Activated CD4-positive, alpha-beta memory T cell treated with anti-CD3 and anti-CD28 coated beads, Interleukin-2, amount 10 ng/mL, durations not matched to agents 7 days and 5 days (primary cell): ENCODE measurements at regions not wholly inside any gene's neighbourhood (a gene's known extent, or its start where the extent isn't known, plus 50 kb on each side); places are given as distances from the start of the nearest gene placed in this dataset.
"Not testable (repeated sequence)": the region's sequence is repeated elsewhere in the genome, so short reads cannot be mapped to it uniquely, and the experiment has no call there.

Experiments
- CTCF ChIA-PET: fragments of 350-600 bp; sonication (Branson Sonifier 250); formaldehyde crosslinking; loops from one replicate; lab custom pipeline; 2021; ENCODE audit warnings: antibody characterized with exemption, inconsistent platforms; lab: Charles Lee
- POLR2A ChIA-PET: fragments of 350-600 bp; sonication (Branson Sonifier 250); formaldehyde crosslinking; loops from one replicate; lab custom pipeline; 2021; ENCODE audit warnings: antibody characterized with exemption; lab: Charles Lee
- DNase-seq: peaks from one replicate; pipeline ENCODE4 v3.0.0-alpha.2; 2020
- H3K27ac Mint-ChIP-seq: one replicate; pipeline ENCODE4 v1.8.0; 2021; ENCODE audit warnings: mild to moderate bottlenecking, mixed read lengths
- H3K27me3 Mint-ChIP-seq: one replicate; pipeline ENCODE4 v1.8.0; 2021; ENCODE audit warnings: mixed read lengths
- H3K36me3 Mint-ChIP-seq: one replicate; pipeline ENCODE4 v1.8.0; 2021; ENCODE audit warnings: low read depth, mixed read lengths
- H3K4me1 Mint-ChIP-seq: one replicate; pipeline ENCODE4 v1.8.0; 2021; ENCODE audit warnings: mixed read lengths
- H3K4me3 Mint-ChIP-seq: one replicate; pipeline ENCODE4 v1.8.0; 2021; ENCODE audit warnings: mild to moderate bottlenecking, mixed read lengths
- H3K9me3 Mint-ChIP-seq: one replicate; pipeline ENCODE4 v1.8.0; 2021; ENCODE audit warnings: mixed read lengths

- CTCF ChIA-PET, result no interaction called here
These were observed 269.3 kb downstream of the PCDH7 start for GRCh38 chr4:30989508-30989907.

GRCh38 chr4:30996841-30997240 lies 276.7 kb downstream of the PCDH7 start:
- Mint-ChIP-seq H3K27me3 (no peaks in the 10 kb centered on the region), H3K4me1 (no peaks in the 10 kb centered on the region), H3K36me3 (no peaks in the 10 kb centered on the region), H3K4me3 (no peak overlapping the region), H3K9me3 (peaks cover 11% of the 10 kb centered on the region), H3K27ac (no peak overlapping the region)
- no peak for DNase-seq
- ChIA-PET CTCF (no interaction called here), POLR2A (no interaction called here)

More at GRCh38 chr4:30989508-30989907, 269.3 kb downstream of the PCDH7 start:
- peaks cover 6% of the 10 kb centered on the region for H3K9me3 Mint-ChIP-seq
- no peak overlapping the region for H3K27ac Mint-ChIP-seq
- no peaks in the 10 kb centered on the region for H3K27me3 Mint-ChIP-seq
- H3K36me3 Mint-ChIP-seq, result no peaks in the 10 kb centered on the region
- H3K4me3 Mint-ChIP-seq, result no peak overlapping the region
- H3K4me1 Mint-ChIP-seq, result no peaks in the 10 kb centered on the region
- POLR2A ChIA-PET, result no interaction called here
- no peak for DNase-seq

- POLR2A ChIA-PET, result no interaction called here
- Mint-ChIP-seq H3K4me3 (no peak overlapping the region), H3K9me3 (peaks cover 6% of the 10 kb centered on the region), H3K4me1 (no peaks in the 10 kb centered on the region), H3K36me3 (no peaks in the 10 kb centered on the region), H3K27me3 (no peaks in the 10 kb centered on the region), H3K27ac (no peak overlapping the region)
- no peak for DNase-seq
- CTCF ChIA-PET, result no interaction called here
These were observed 284.9 kb downstream of the PCDH7 start for GRCh38 chr4:31005037-31005436.

GRCh38 chr4:31007858-31008257 lies 287.7 kb downstream of the PCDH7 start:
- H3K36me3 Mint-ChIP-seq, result no peaks in the 10 kb centered on the region
- POLR2A ChIA-PET, result no interaction called here
- CTCF ChIA-PET, result interaction anchor here (0.6 kb wide), 1 partner anchor 15 kb away, joined by 3 read pairs; no protein-coding TSS in a partner anchor

GRCh38 chr4:31009926-31010325 lies 289.8 kb downstream of the PCDH7 start:
- Mint-ChIP-seq H3K27ac (no peak overlapping the region), H3K27me3 (no peaks in the 10 kb centered on the region)
- CTCF ChIA-PET, result no interaction called here

More at GRCh38 chr4:31007858-31008257, 287.7 kb downstream of the PCDH7 start:
- Mint-ChIP-seq H3K9me3 (peaks cover 6% of the 10 kb centered on the region), H3K27ac (no peak overlapping the region), H3K4me3 (no peak overlapping the region), H3K4me1 (no peaks in the 10 kb centered on the region), H3K27me3 (no peaks in the 10 kb centered on the region)
- DNase-seq, result no peak

GRCh38 chr4:31015123-31015522 lies 295.0 kb downstream of the PCDH7 start:
- H3K4me3 Mint-ChIP-seq, result no peak overlapping the region
- CTCF ChIA-PET, result no interaction called here

More at GRCh38 chr4:31009926-31010325, 289.8 kb downstream of the PCDH7 start:
- H3K9me3 Mint-ChIP-seq, result no peaks in the 10 kb centered on the region
- H3K4me3 Mint-ChIP-seq, result no peak overlapping the region
- POLR2A ChIA-PET, result no interaction called here
- H3K4me1 Mint-ChIP-seq, result no peaks in the 10 kb centered on the region
- no peak for DNase-seq
- no peaks in the 10 kb centered on the region for H3K36me3 Mint-ChIP-seq

GRCh38 chr4:31016322-31017061 lies 296.3 kb downstream of the PCDH7 start:
- peaks cover 4% of the 10 kb centered on the region for H3K9me3 Mint-ChIP-seq
- no peak overlapping the region for H3K4me3 Mint-ChIP-seq
- H3K27ac Mint-ChIP-seq, result no peak overlapping the region
- H3K4me1 Mint-ChIP-seq, result no peaks in the 10 kb centered on the region
- H3K27me3 Mint-ChIP-seq, result no peaks in the 10 kb centered on the region
- POLR2A ChIA-PET, result no interaction called here
- no peaks in the 10 kb centered on the region for H3K36me3 Mint-ChIP-seq
- no peak for DNase-seq
- CTCF ChIA-PET, result no interaction called here

More at GRCh38 chr4:31015123-31015522, 295.0 kb downstream of the PCDH7 start:
- Mint-ChIP-seq H3K9me3 (no peaks in the 10 kb centered on the region), H3K27me3 (no peaks in the 10 kb centered on the region), H3K27ac (no peak overlapping the region), H3K36me3 (no peaks in the 10 kb centered on the region), H3K4me1 (no peaks in the 10 kb centered on the region)
- DNase-seq, result no peak
- POLR2A ChIA-PET, result no interaction called here

- Mint-ChIP-seq H3K27me3 (no peaks in the 10 kb centered on the region), H3K4me3 (no peak overlapping the region), H3K27ac (no peak overlapping the region), H3K36me3 (no peaks in the 10 kb centered on the region), H3K4me1 (no peaks in the 10 kb centered on the region), H3K9me3 (peaks cover 11% of the 10 kb centered on the region)
- DNase-seq, result no peak
- ChIA-PET CTCF (no interaction called here), POLR2A (no interaction called here)
These were observed 300.2 kb downstream of the PCDH7 start for GRCh38 chr4:31020363-31020762.

GRCh38 chr4:31021008-31021407 lies 300.8 kb downstream of the PCDH7 start:
- Mint-ChIP-seq H3K4me3 (no peak overlapping the region), H3K36me3 (no peaks in the 10 kb centered on the region), H3K27me3 (no peaks in the 10 kb centered on the region), H3K9me3 (peaks cover 11% of the 10 kb centered on the region), H3K4me1 (no peaks in the 10 kb centered on the region), H3K27ac (no peak overlapping the region)
- POLR2A ChIA-PET, result no interaction called here
- DNase-seq, result no peak
- CTCF ChIA-PET, result no interaction called here

- ChIA-PET CTCF (no interaction called here), POLR2A (no interaction called here)
- Mint-ChIP-seq H3K4me1 (no peaks in the 10 kb centered on the region), H3K27ac (no peak overlapping the region), H3K27me3 (no peaks in the 10 kb centered on the region), H3K4me3 (no peak overlapping the region), H3K36me3 (no peaks in the 10 kb centered on the region), H3K9me3 (peaks cover 11% of the 10 kb centered on the region)
- no peak for DNase-seq
These were observed 302.5 kb downstream of the PCDH7 start for GRCh38 chr4:31022702-31023101.

- POLR2A ChIA-PET, result no interaction called here
- Mint-ChIP-seq H3K27ac (no peak overlapping the region), H3K36me3 (no peaks in the 10 kb centered on the region), H3K27me3 (no peaks in the 10 kb centered on the region), H3K4me3 (no peak overlapping the region), H3K4me1 (no peaks in the 10 kb centered on the region), H3K9me3 (peaks cover 11% of the 10 kb centered on the region)
- CTCF ChIA-PET, result no interaction called here
- DNase-seq, result no peak
These were observed 302.9 kb downstream of the PCDH7 start for GRCh38 chr4:31023109-31023508.

- H3K4me3 Mint-ChIP-seq, result no peak overlapping the region
- no peak overlapping the region for H3K27ac Mint-ChIP-seq
- CTCF ChIA-PET, result no interaction called here
- H3K36me3 Mint-ChIP-seq, result no peaks in the 10 kb centered on the region
- POLR2A ChIA-PET, result no interaction called here
- peaks cover 11% of the 10 kb centered on the region for H3K9me3 Mint-ChIP-seq
- H3K4me1 Mint-ChIP-seq, result no peaks in the 10 kb centered on the region
- DNase-seq, result no peak
- H3K27me3 Mint-ChIP-seq, result no peaks in the 10 kb centered on the region
These were observed 303.6 kb downstream of the PCDH7 start for GRCh38 chr4:31023742-31024141.

GRCh38 chr4:31024781-31025180 lies 304.6 kb downstream of the PCDH7 start:
- H3K27ac Mint-ChIP-seq, POLR2A ChIA-PET, CTCF ChIA-PET, H3K4me1 Mint-ChIP-seq, DNase-seq, H3K4me3 Mint-ChIP-seq, H3K27me3 Mint-ChIP-seq, H3K36me3 Mint-ChIP-seq: not testable (repeated sequence)
- H3K9me3 Mint-ChIP-seq, result peaks cover 11% of the 10 kb centered on the region

GRCh38 chr4:31026256-31026655 lies 306.1 kb downstream of the PCDH7 start:
- ChIA-PET POLR2A (no interaction called here), CTCF (no interaction called here)
- Mint-ChIP-seq H3K4me1 (no peaks in the 10 kb centered on the region), H3K36me3 (no peaks in the 10 kb centered on the region), H3K27me3 (no peaks in the 10 kb centered on the region), H3K9me3 (peaks cover 7% of the 10 kb centered on the region), H3K27ac (no peak overlapping the region), H3K4me3 (no peak overlapping the region)
- DNase-seq, result no peak
